ENCODE measurements at regions not wholly inside any gene's neighbourhood (a gene's known extent, or its start where the extent isn't known, plus 50 kb on each side); places are given as distances from the start of the nearest gene placed in this dataset.
A peak's percentile ranks its signal among the peaks of the same experiment; 100 is the strongest.

GRCh38 chr18:45253056-45253565, 362.2 kb upstream of the SLC14A2 start:
- peaks cover 16% of the 10 kb centered on the region for H3K4me1 ChIP-seq
- H3K27ac ChIP-seq: no peak overlapping the region
- no peaks in the 10 kb centered on the region for H3K36me3 ChIP-seq
- no peak overlapping the region for H3K4me3 ChIP-seq
- H3K27me3 ChIP-seq: no peaks in the 10 kb centered on the region
- no peak for DNase-seq
- H3K9me3 ChIP-seq (replicated peaks): no peaks in the 10 kb centered on the region

- Histone ChIP-seq H3K4me1 (peaks cover 16% of the 10 kb centered on the region), H3K9me3 (replicated peaks) (no peaks in the 10 kb centered on the region), H3K27ac (no peak overlapping the region), H3K4me3 (no peak overlapping the region), H3K27me3 (no peaks in the 10 kb centered on the region), H3K36me3 (no peaks in the 10 kb centered on the region)
- DNase-seq: no peak
Observed at GRCh38 chr18:45253973-45254708, 361.1 kb upstream of the SLC14A2 start.

- Histone ChIP-seq H3K9me3 (replicated peaks) (no peaks in the 10 kb centered on the region), H3K4me3 (no peak overlapping the region), H3K27me3 (no peaks in the 10 kb centered on the region), H3K36me3 (no peaks in the 10 kb centered on the region), H3K27ac (peak overlapping the region; percentile 72), H3K4me1 (peaks cover 16% of the 10 kb centered on the region)
- DNase-seq: no peak
Observed at GRCh38 chr18:45254709-45255082, 360.6 kb upstream of the SLC14A2 start.

GRCh38 chr18:45255197-45255890, 359.9 kb upstream of the SLC14A2 start:
- no peaks in the 10 kb centered on the region for H3K27me3 ChIP-seq
- peak; percentile 52 to 63 for DNase-seq
- peaks cover 16% of the 10 kb centered on the region for H3K4me1 ChIP-seq
- no peaks in the 10 kb centered on the region for H3K9me3 ChIP-seq (replicated peaks)
- H3K4me3 ChIP-seq: peak overlapping the region; percentile 14
- H3K36me3 ChIP-seq: no peaks in the 10 kb centered on the region
- peak overlapping the region; percentile 72 for H3K27ac ChIP-seq

- Histone ChIP-seq H3K4me1 (peaks cover 13% of the 10 kb centered on the region), H3K9me3 (replicated peaks) (no peaks in the 10 kb centered on the region), H3K36me3 (no peaks in the 10 kb centered on the region), H3K4me3 (no peak overlapping the region), H3K27ac (no peak overlapping the region), H3K27me3 (no peaks in the 10 kb centered on the region)
- DNase-seq: no peak
Observed at GRCh38 chr18:45260125-45260524, 355.2 kb upstream of the SLC14A2 start.

- Histone ChIP-seq H3K4me3 (no peak overlapping the region), H3K4me1 (no peaks in the 10 kb centered on the region), H3K27me3 (no peaks in the 10 kb centered on the region), H3K9me3 (replicated peaks) (no peaks in the 10 kb centered on the region), H3K36me3 (no peaks in the 10 kb centered on the region), H3K27ac (no peak overlapping the region)
- peak in 1 of 2 experiments; percentile 3 for DNase-seq
Observed at GRCh38 chr18:45266023-45266422, 349.3 kb upstream of the SLC14A2 start.

GRCh38 chr18:45267622-45268021, 347.7 kb upstream of the SLC14A2 start:
- H3K36me3 ChIP-seq: no peaks in the 10 kb centered on the region
- H3K27me3 ChIP-seq: no peaks in the 10 kb centered on the region
- DNase-seq: no peak
- H3K4me3 ChIP-seq: no peak overlapping the region
- no peaks in the 10 kb centered on the region for H3K9me3 ChIP-seq (replicated peaks)
- no peaks in the 10 kb centered on the region for H3K4me1 ChIP-seq
- H3K27ac ChIP-seq: no peak overlapping the region

GRCh38 chr18:45268583-45268982, 346.7 kb upstream of the SLC14A2 start:
- H3K4me3 ChIP-seq: no peak overlapping the region
- no peak for DNase-seq
- no peaks in the 10 kb centered on the region for H3K9me3 ChIP-seq (replicated peaks)
- H3K36me3 ChIP-seq: no peaks in the 10 kb centered on the region
- no peaks in the 10 kb centered on the region for H3K27me3 ChIP-seq
- no peaks in the 10 kb centered on the region for H3K4me1 ChIP-seq
- no peak overlapping the region for H3K27ac ChIP-seq

GRCh38 chr18:45270289-45270771, 344.9 kb upstream of the SLC14A2 start:
- no peak overlapping the region for H3K4me3 ChIP-seq
- no peak overlapping the region for H3K27ac ChIP-seq
- H3K27me3 ChIP-seq: no peaks in the 10 kb centered on the region
- no peaks in the 10 kb centered on the region for H3K9me3 ChIP-seq (replicated peaks)
- DNase-seq: no peak
- H3K4me1 ChIP-seq: no peaks in the 10 kb centered on the region
- H3K36me3 ChIP-seq: no peaks in the 10 kb centered on the region

GRCh38 chr18:45274026-45274425, 341.2 kb upstream of the SLC14A2 start:
- Histone ChIP-seq H3K9me3 (replicated peaks) (no peaks in the 10 kb centered on the region), H3K4me1 (no peaks in the 10 kb centered on the region), H3K4me3 (no peak overlapping the region), H3K27ac (no peak overlapping the region), H3K27me3 (no peaks in the 10 kb centered on the region), H3K36me3 (no peaks in the 10 kb centered on the region)
- DNase-seq: no peak

GRCh38 chr18:45275367-45276113, 339.7 kb upstream of the SLC14A2 start:
- H3K27me3 ChIP-seq: no peaks in the 10 kb centered on the region
- H3K36me3 ChIP-seq: no peaks in the 10 kb centered on the region
- H3K27ac ChIP-seq: no peak overlapping the region
- H3K9me3 ChIP-seq (replicated peaks): no peaks in the 10 kb centered on the region
- peak in 1 of 2 experiments; percentile 39 for DNase-seq
- no peak overlapping the region for H3K4me3 ChIP-seq
- H3K4me1 ChIP-seq: no peaks in the 10 kb centered on the region

GRCh38 chr18:45276878-45277277, 338.4 kb upstream of the SLC14A2 start:
- Histone ChIP-seq H3K27ac (no peak overlapping the region), H3K4me1 (no peaks in the 10 kb centered on the region), H3K27me3 (no peaks in the 10 kb centered on the region), H3K4me3 (no peak overlapping the region), H3K36me3 (no peaks in the 10 kb centered on the region), H3K9me3 (replicated peaks) (no peaks in the 10 kb centered on the region)
- no peak for DNase-seq

- Histone ChIP-seq H3K36me3 (no peaks in the 10 kb centered on the region), H3K27me3 (no peaks in the 10 kb centered on the region), H3K4me3 (no peak overlapping the region), H3K4me1 (no peaks in the 10 kb centered on the region), H3K9me3 (replicated peaks) (no peaks in the 10 kb centered on the region), H3K27ac (no peak overlapping the region)
- DNase-seq: no peak
Observed at GRCh38 chr18:45277908-45278307, 337.4 kb upstream of the SLC14A2 start.

- DNase-seq: no peak
- Histone ChIP-seq H3K4me3 (no peak overlapping the region), H3K9me3 (replicated peaks) (no peaks in the 10 kb centered on the region), H3K27ac (no peak overlapping the region), H3K36me3 (no peaks in the 10 kb centered on the region), H3K27me3 (no peaks in the 10 kb centered on the region), H3K4me1 (no peaks in the 10 kb centered on the region)
Observed at GRCh38 chr18:45280481-45281276, 334.6 kb upstream of the SLC14A2 start.
